ENCODE measurements at regions not wholly inside any gene's neighbourhood (a gene's known extent, or its start where the extent isn't known, plus 50 kb on each side); places are given as distances from the start of the nearest gene placed in this dataset.

- FAIRE-seq (no peak), DNase-seq (peak in 2 of 5 donors; percentile 19 to 39)
- H3K27me3 ChIP-seq (ENCODE audit: control insufficient read depth, insufficient read depth, low read length): peaks cover 5% of the 10 kb centered on the region
- intact Hi-C loops (cut with DNase I): no loop called here
- H3K36me3 ChIP-seq (ENCODE audit: control insufficient read depth in 2 of 3, insufficient read depth in 3 of 3, low read length in 3 of 3): no peaks in the 10 kb centered on the region
- no peak overlapping the region for H3K4me3 ChIP-seq (ENCODE audit: low read length in 3 of 3)
- no peaks in the 10 kb centered on the region for H3K4me1 ChIP-seq (ENCODE audit: control insufficient read depth in 2 of 3, insufficient read depth in 2 of 3, low read depth in 1 of 3, low read length in 3 of 3)
- H3K9me3 ChIP-seq (ENCODE audit: control insufficient read depth in 2 of 3, insufficient read depth in 1 of 3, low read length in 3 of 3): no peaks in the 10 kb centered on the region
- no peak overlapping the region for H3K27ac ChIP-seq (ENCODE audit: low read depth in 2 of 2, low read length in 2 of 2)
- H3K9ac ChIP-seq (ENCODE audit: low read length in 3 of 3): no peak overlapping the region
- no peak for TF ChIP-seq CTCF (IDR thresholded peaks at IDR 0.05; ENCODE audit: borderline replicate concordance, extremely low read depth, insufficient read depth)
Observed at GRCh38 chr10:8296090-8296733, 241.7 kb downstream of the GATA3 start.

- intact Hi-C loops (cut with DNase I): no loop called here
- Histone ChIP-seq H3K36me3 (ENCODE audit: control insufficient read depth in 2 of 3, insufficient read depth in 3 of 3, low read length in 3 of 3) (no peaks in the 10 kb centered on the region), H3K9me3 (ENCODE audit: control insufficient read depth in 2 of 3, insufficient read depth in 1 of 3, low read length in 3 of 3) (no peaks in the 10 kb centered on the region), H3K27ac (ENCODE audit: low read depth in 2 of 2, low read length in 2 of 2) (no peak overlapping the region), H3K4me1 (ENCODE audit: control insufficient read depth in 2 of 3, insufficient read depth in 2 of 3, low read depth in 1 of 3, low read length in 3 of 3) (no peaks in the 10 kb centered on the region), H3K9ac (ENCODE audit: low read length in 3 of 3) (no peak overlapping the region), H3K27me3 (ENCODE audit: control insufficient read depth, insufficient read depth, low read length) (peaks cover 5% of the 10 kb centered on the region), H3K4me3 (ENCODE audit: low read length in 3 of 3) (no peak overlapping the region)
- no peak for TF ChIP-seq CTCF (IDR thresholded peaks at IDR 0.05; ENCODE audit: borderline replicate concordance, extremely low read depth, insufficient read depth)
- no peak for FAIRE-seq
- DNase-seq: no peak
Observed at GRCh38 chr10:8296734-8297101, 242.2 kb downstream of the GATA3 start.

GRCh38 chr10:8297107-8297506, 242.6 kb downstream of the GATA3 start:
- intact Hi-C loops (cut with DNase I): no loop called here
- H3K4me3 ChIP-seq (ENCODE audit: low read length in 3 of 3): no peak overlapping the region
- no peak for TF ChIP-seq CTCF (IDR thresholded peaks at IDR 0.05; ENCODE audit: borderline replicate concordance, extremely low read depth, insufficient read depth)

GRCh38 chr10:8297959-8298358, 243.5 kb downstream of the GATA3 start:
- intact Hi-C loops (cut with DNase I): no loop called here
- no peaks in the 10 kb centered on the region for H3K9me3 ChIP-seq (ENCODE audit: control insufficient read depth in 2 of 3, insufficient read depth in 1 of 3, low read length in 3 of 3)
- H3K36me3 ChIP-seq (ENCODE audit: control insufficient read depth in 2 of 3, insufficient read depth in 3 of 3, low read length in 3 of 3): no peaks in the 10 kb centered on the region
- H3K9ac ChIP-seq (ENCODE audit: low read length in 3 of 3): no peak overlapping the region
- H3K27me3 ChIP-seq (ENCODE audit: control insufficient read depth, insufficient read depth, low read length): peaks cover 5% of the 10 kb centered on the region
- H3K27ac ChIP-seq (ENCODE audit: low read depth in 2 of 2, low read length in 2 of 2): no peak overlapping the region
- no peaks in the 10 kb centered on the region for H3K4me1 ChIP-seq (ENCODE audit: control insufficient read depth in 2 of 3, insufficient read depth in 2 of 3, low read depth in 1 of 3, low read length in 3 of 3)
- FAIRE-seq: no peak
- no peak for TF ChIP-seq CTCF (IDR thresholded peaks at IDR 0.05; ENCODE audit: borderline replicate concordance, extremely low read depth, insufficient read depth)
- H3K4me3 ChIP-seq (ENCODE audit: low read length in 3 of 3): no peak overlapping the region
- DNase-seq: no peak

More at GRCh38 chr10:8297107-8297506, 242.6 kb downstream of the GATA3 start:
- no peak overlapping the region for H3K27ac ChIP-seq (ENCODE audit: low read depth in 2 of 2, low read length in 2 of 2)
- FAIRE-seq (no peak), DNase-seq (no peak)
- no peaks in the 10 kb centered on the region for H3K4me1 ChIP-seq (ENCODE audit: control insufficient read depth in 2 of 3, insufficient read depth in 2 of 3, low read depth in 1 of 3, low read length in 3 of 3)
- no peak overlapping the region for H3K9ac ChIP-seq (ENCODE audit: low read length in 3 of 3)
- H3K27me3 ChIP-seq (ENCODE audit: control insufficient read depth, insufficient read depth, low read length): peaks cover 5% of the 10 kb centered on the region
- no peaks in the 10 kb centered on the region for H3K36me3 ChIP-seq (ENCODE audit: control insufficient read depth in 2 of 3, insufficient read depth in 3 of 3, low read length in 3 of 3)
- H3K9me3 ChIP-seq (ENCODE audit: control insufficient read depth in 2 of 3, insufficient read depth in 1 of 3, low read length in 3 of 3): no peaks in the 10 kb centered on the region

All from kidney (tissue), 13 donors.